ENCODE measurements at regions not wholly inside any gene's neighbourhood (a gene's known extent, or its start where the extent isn't known, plus 50 kb on each side); places are given as distances from the start of the nearest gene placed in this dataset.

GRCh38 chr10:78712147-78712546 lies 356.6 kb upstream of the ZMIZ1 start:
- DNase-seq, result peak; percentile 19
- Histone ChIP-seq H3K36me3 (no peaks in the 10 kb centered on the region), H3K27me3 (no peaks in the 10 kb centered on the region), H3K4me1 (no peaks in the 10 kb centered on the region), H3K9me3 (no peaks in the 10 kb centered on the region), H3K4me3 (ENCODE audit: low read depth, low read length) (no peak overlapping the region)
- no peak for TF ChIP-seq CTCF (IDR thresholded peaks at IDR 0.05; ENCODE audit: low read depth, low read length)

- Histone ChIP-seq H3K27me3 (no peaks in the 10 kb centered on the region), H3K4me3 (ENCODE audit: low read depth, low read length) (no peak overlapping the region), H3K9me3 (no peaks in the 10 kb centered on the region), H3K36me3 (no peaks in the 10 kb centered on the region), H3K4me1 (no peaks in the 10 kb centered on the region)
- DNase-seq, result no peak
- TF ChIP-seq CTCF (IDR thresholded peaks at IDR 0.05; ENCODE audit: low read depth, low read length), result no peak
Measured at GRCh38 chr10:78713659-78714058, 355.1 kb upstream of the ZMIZ1 start.

- Histone ChIP-seq H3K4me3 (ENCODE audit: low read depth, low read length) (no peak overlapping the region), H3K36me3 (no peaks in the 10 kb centered on the region), H3K9me3 (no peaks in the 10 kb centered on the region), H3K27me3 (no peaks in the 10 kb centered on the region), H3K4me1 (no peaks in the 10 kb centered on the region)
- no peak for DNase-seq
- no peak for TF ChIP-seq CTCF (IDR thresholded peaks at IDR 0.05; ENCODE audit: low read depth, low read length)
Measured at GRCh38 chr10:78714225-78714624, 354.5 kb upstream of the ZMIZ1 start.

GRCh38 chr10:78715435-78715834 lies 353.3 kb upstream of the ZMIZ1 start:
- no peaks in the 10 kb centered on the region for H3K4me1 ChIP-seq
- H3K9me3 ChIP-seq, result no peaks in the 10 kb centered on the region
- no peak for TF ChIP-seq CTCF (IDR thresholded peaks at IDR 0.05; ENCODE audit: low read depth, low read length)
- no peak overlapping the region for H3K4me3 ChIP-seq (ENCODE audit: low read depth, low read length)
- DNase-seq, result no peak
- no peaks in the 10 kb centered on the region for H3K36me3 ChIP-seq
- H3K27me3 ChIP-seq, result no peaks in the 10 kb centered on the region

- DNase-seq, result no peak
- Histone ChIP-seq H3K4me1 (no peaks in the 10 kb centered on the region), H3K4me3 (ENCODE audit: low read depth, low read length) (no peak overlapping the region), H3K36me3 (no peaks in the 10 kb centered on the region), H3K9me3 (no peaks in the 10 kb centered on the region), H3K27me3 (no peaks in the 10 kb centered on the region)
- TF ChIP-seq CTCF (IDR thresholded peaks at IDR 0.05; ENCODE audit: low read depth, low read length), result no peak
Measured at GRCh38 chr10:78716043-78716660, 352.6 kb upstream of the ZMIZ1 start.

GRCh38 chr10:78717200-78717599 lies 351.6 kb upstream of the ZMIZ1 start:
- Histone ChIP-seq H3K4me1 (no peaks in the 10 kb centered on the region), H3K36me3 (no peaks in the 10 kb centered on the region), H3K4me3 (ENCODE audit: low read depth, low read length) (no peak overlapping the region), H3K9me3 (no peaks in the 10 kb centered on the region), H3K27me3 (no peaks in the 10 kb centered on the region)
- no peak for DNase-seq
- no peak for TF ChIP-seq CTCF (IDR thresholded peaks at IDR 0.05; ENCODE audit: low read depth, low read length)
